ENCODE measurements at regions not wholly inside any gene's neighbourhood (a gene's known extent, or its start where the extent isn't known, plus 50 kb on each side); places are given as distances from the start of the nearest gene placed in this dataset.

GRCh38 chr1:164918140-164918539 is 359.2 kb downstream of the PBX1 start:
- no peak for TF ChIP-seq CTCF (IDR thresholded peaks at IDR 0.05)
- no peak for TF ChIP-seq POLR2A (IDR thresholded peaks at IDR 0.05; ENCODE audit: low read depth)
- no peak for TF ChIP-seq POLR2AphosphoS5 (IDR thresholded peaks at IDR 0.05)
- TF ChIP-seq EP300 (IDR thresholded peaks at IDR 0.05), result no peak

Data from esophagus muscularis mucosa (tissue), 4 donors.